Panc1 (cell line): ENCODE measurements at regions not wholly inside any gene's neighbourhood (a gene's known extent, or its start where the extent isn't known, plus 50 kb on each side); places are given as distances from the start of the nearest gene placed in this dataset.

ENCODE experiments used
- ATAC-seq: fragments of 200-7000 bp; cut with Tn5 transposase; 2 replicates; pipeline ENCODE4 v1.9.1; 2020; ENCODE audit warnings: mild to moderate bottlenecking, moderate library complexity
- BruUV-seq: library from RNA; stranded (reverse); fragments of 400-500 nt; replicated peaks from 2 replicates; lab custom pipeline; 2021; lab: Mats Ljungman, UMichigan
- CTCF ChIA-PET: fragments of 300-600 bp; sonication (Branson Sonifier 250); formaldehyde crosslinking; loops from one replicate; lab custom pipeline; 2022; ENCODE audit warnings: antibody characterized with exemption; lab: Charles Lee
- POLR2A ChIA-PET: fragments of 300-600 bp; sonication (Branson Sonifier 250); formaldehyde crosslinking; loops from one replicate; lab custom pipeline; 2022; ENCODE audit warnings: antibody characterized with exemption; lab: Charles Lee
- DNase-seq: peaks from one replicate; pipeline ENCODE4 v3.0.0-alpha.2; 2010; ENCODE audit warnings: low read depth, low spot score
- H3K27ac ChIP-seq: 2 replicates; pipeline ENCODE4 v1.5.1; 2011; ENCODE audit warnings: mild to moderate bottlenecking, low read length, inconsistent platforms
- H3K27me3 ChIP-seq: fragments of 200-500 bp; sonication (Bioruptor generic); 2 replicates; pipeline ENCODE4 v1.6.0; 2014; ENCODE audit warnings: low read length, inconsistent platforms; ENCODE audit not compliant: control insufficient read depth, insufficient read depth
- H3K36me3 ChIP-seq: fragments of 200-500 bp; sonication (Bioruptor generic); 2 replicates; pipeline ENCODE4 v1.5.1; 2014; ENCODE audit warnings: inconsistent platforms, mild to moderate bottlenecking, low read length, moderate library complexity; ENCODE audit not compliant: control insufficient read depth, insufficient read depth
- H3K4me1 ChIP-seq: 2 replicates; pipeline ENCODE4 v1.5.1; 2011; ENCODE audit warnings: inconsistent platforms, mild to moderate bottlenecking, low read length, moderate library complexity; ENCODE audit not compliant: control insufficient read depth, insufficient read depth
- H3K4me3 ChIP-seq, 2 experiments: 2 replicates each; pipeline ENCODE4 v1.5.1; 2011 to 2012; ENCODE audit warnings: low read depth in 2 of 2, low read length in 2 of 2, mild to moderate bottlenecking in 2 of 2, inconsistent platforms in 1 of 2, moderate library complexity in 1 of 2
- H3K9me3 ChIP-seq: fragments of 200-500 bp; sonication (Bioruptor generic); 2 replicates; pipeline ENCODE4 v1.5.1; 2014; ENCODE audit warnings: low read depth, mild to moderate bottlenecking, inconsistent platforms, low read length, moderate library complexity; ENCODE audit not compliant: control insufficient read depth, insufficient read depth
- POLR2AphosphoS5 ChIP-seq: IDR thresholded peaks from 2 replicates; pipeline ENCODE4 v1.6.1; 2012; ENCODE audit warnings: mild to moderate bottlenecking, low read depth, low read length, moderate library complexity
- REST ChIP-seq, 2 experiments: IDR thresholded peaks; 2 replicates each; pipeline ENCODE4 v1.6.1; 2011 to 2012; ENCODE audit warnings: low read depth in 2 of 2, control low read depth in 1 of 2, low read length in 1 of 2, mild to moderate bottlenecking in 1 of 2, moderate library complexity in 1 of 2; ENCODE audit not compliant: insufficient read depth in 1 of 2
- SIN3A ChIP-seq: IDR thresholded peaks from 2 replicates; pipeline ENCODE4 v1.6.1; 2012; ENCODE audit warnings: low read depth, mild to moderate bottlenecking, low read length, moderate library complexity, borderline replicate concordance; ENCODE audit not compliant: insufficient read depth
- TCF7L2 ChIP-seq: IDR thresholded peaks from 2 replicates; pipeline ENCODE4 v1.6.1; 2011; ENCODE audit warnings: mild to moderate bottlenecking, low read depth, low read length, inconsistent platforms
- in situ Hi-C: cut with HindIII; loops from 2 replicates; pipeline ENCODE4 v1.10.0; 2016; ENCODE audit warnings: low sequenced_read_pairs, low pct_unique_long_range_greater_than_20kb
- intact Hi-C: fragments of 100-400 bp; cut with micrococcal nuclease; formaldehyde crosslinking; loops from one replicate; pipeline ENCODE4 v1.10.0; 2022; ENCODE audit not compliant: unreplicated experiment
- TF ChIP-seq, protein P1 (sequence below): fragments of 450-650 bp; IDR thresholded peaks from 2 replicates; pipeline ENCODE4 v1.5.1; 2017; ENCODE audit warnings: mild to moderate bottlenecking

DNA sequence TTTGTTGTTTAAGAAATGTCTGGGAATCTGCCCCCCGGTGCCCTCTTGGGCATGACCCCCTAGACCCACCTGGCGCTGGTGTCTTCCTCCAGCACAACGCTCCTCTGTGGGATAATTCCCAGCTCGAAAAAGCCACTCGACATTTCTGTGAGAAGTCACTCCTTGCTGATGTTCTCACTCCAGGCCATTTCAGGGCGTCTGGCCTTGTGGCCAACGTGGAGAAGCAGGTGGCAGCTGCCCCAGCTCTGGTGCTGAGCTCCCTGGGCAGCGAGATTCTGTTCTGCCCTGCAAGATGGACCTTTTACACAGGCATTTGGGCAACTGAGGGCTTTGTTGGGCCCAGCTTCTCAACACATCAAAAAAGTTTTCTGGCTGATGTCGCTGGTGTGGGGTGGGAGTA lies 147.7 kb upstream of the WNT4 start:
- CTCF ChIA-PET: no interaction called here

GRCh38 chr1:22291057-22291456 lies 148.2 kb upstream of the WNT4 start:
- H3K36me3 ChIP-seq: no peaks in the 10 kb centered on the region
- H3K4me1 ChIP-seq: no peaks in the 10 kb centered on the region
- ATAC-seq: no peak
- no TSS peak for BruUV-seq
- in situ Hi-C loops (no loop called here), intact Hi-C loops (no loop called here)
- no peak for TF ChIP-seq TCF7L2
- TF ChIP-seq, protein P1, sequence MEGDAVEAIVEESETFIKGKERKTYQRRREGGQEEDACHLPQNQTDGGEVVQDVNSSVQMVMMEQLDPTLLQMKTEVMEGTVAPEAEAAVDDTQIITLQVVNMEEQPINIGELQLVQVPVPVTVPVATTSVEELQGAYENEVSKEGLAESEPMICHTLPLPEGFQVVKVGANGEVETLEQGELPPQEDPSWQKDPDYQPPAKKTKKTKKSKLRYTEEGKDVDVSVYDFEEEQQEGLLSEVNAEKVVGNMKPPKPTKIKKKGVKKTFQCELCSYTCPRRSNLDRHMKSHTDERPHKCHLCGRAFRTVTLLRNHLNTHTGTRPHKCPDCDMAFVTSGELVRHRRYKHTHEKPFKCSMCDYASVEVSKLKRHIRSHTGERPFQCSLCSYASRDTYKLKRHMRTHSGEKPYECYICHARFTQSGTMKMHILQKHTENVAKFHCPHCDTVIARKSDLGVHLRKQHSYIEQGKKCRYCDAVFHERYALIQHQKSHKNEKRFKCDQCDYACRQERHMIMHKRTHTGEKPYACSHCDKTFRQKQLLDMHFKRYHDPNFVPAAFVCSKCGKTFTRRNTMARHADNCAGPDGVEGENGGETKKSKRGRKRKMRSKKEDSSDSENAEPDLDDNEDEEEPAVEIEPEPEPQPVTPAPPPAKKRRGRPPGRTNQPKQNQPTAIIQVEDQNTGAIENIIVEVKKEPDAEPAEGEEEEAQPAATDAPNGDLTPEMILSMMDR: no peak
- TF ChIP-seq REST (IDR thresholded peaks at IDR 0.05; ENCODE audit: insufficient read depth in 1 of 2, low read depth in 2 of 2, low read length in 1 of 2): no peak
- ChIA-PET CTCF (no interaction called here), POLR2A (no interaction called here)
- H3K27me3 ChIP-seq: no peaks in the 10 kb centered on the region
- H3K9me3 ChIP-seq: no peaks in the 10 kb centered on the region
- DNase-seq: no peak
- no peak overlapping the region for H3K27ac ChIP-seq
- H3K4me3 ChIP-seq: no peak overlapping the region

More for the DNA sequence above, 147.7 kb upstream of the WNT4 start:
- in situ Hi-C loops: no loop called here
- no peaks in the 10 kb centered on the region for H3K9me3 ChIP-seq
- POLR2A ChIA-PET: no interaction called here
- H3K27me3 ChIP-seq: no peaks in the 10 kb centered on the region
- no peaks in the 10 kb centered on the region for H3K4me1 ChIP-seq
- no peak for TF ChIP-seq POLR2AphosphoS5
- no peak for TF ChIP-seq SIN3A
- TF ChIP-seq, protein P1: no peak
- no peak for TF ChIP-seq TCF7L2
- TF ChIP-seq REST (IDR thresholded peaks at IDR 0.05; ENCODE audit: insufficient read depth in 1 of 2, low read depth in 2 of 2, low read length in 1 of 2): no peak
- no peak overlapping the region for H3K4me3 ChIP-seq
- H3K27ac ChIP-seq: no peak overlapping the region
- no peaks in the 10 kb centered on the region for H3K36me3 ChIP-seq
- no peak for DNase-seq
- intact Hi-C loops: no loop called here
- ATAC-seq: no peak
- BruUV-seq: no TSS peak
